ENCODE measurements at regions not wholly inside any gene's neighbourhood (a gene's known extent, or its start where the extent isn't known, plus 50 kb on each side); places are given as distances from the start of the nearest gene placed in this dataset.
"Not testable (repeated sequence)": the region's sequence is repeated elsewhere in the genome, so short reads cannot be mapped to it uniquely, and the experiment has no call there.

GRCh38 chr1:199254040-199254439 is 615.2 kb downstream of the PTPRC start:
- in situ Hi-C loops (cut with MboI); BruUV-seq (replicated peaks); H3K27me3 ChIP-seq (replicated peaks in 1 of 2; ENCODE audit: control insufficient read depth in 2 of 2, insufficient read depth in 2 of 2, low read length in 1 of 2); H3K9me3 ChIP-seq (replicated peaks; ENCODE audit: control insufficient read depth, insufficient read depth, low read length); H3K9ac ChIP-seq (ENCODE audit: control insufficient read depth, insufficient read depth, low read length); CTCF ChIA-PET; H3K79me2 ChIP-seq (ENCODE audit: control insufficient read depth, insufficient read depth, low read length); DNase-seq (ENCODE audit: low read depth, low spot score); FAIRE-seq; H3K4me1 ChIP-seq (ENCODE audit: control insufficient read depth, insufficient read depth, low read length); H2AFZ ChIP-seq (ENCODE audit: control insufficient read depth, low read depth, low read length); ATAC-seq; H3K27ac ChIP-seq (ENCODE audit: control insufficient read depth, insufficient read depth); H3K4me2 ChIP-seq (ENCODE audit: control insufficient read depth, insufficient read depth); H3K36me3 ChIP-seq (ENCODE audit: control insufficient read depth in 2 of 2, insufficient read depth in 2 of 2, low read length in 1 of 2); intact Hi-C loops (cut with micrococcal nuclease; ENCODE audit: unreplicated experiment); POLR2A ChIA-PET; H4K20me1 ChIP-seq (ENCODE audit: control insufficient read depth, insufficient read depth); H3K4me3 ChIP-seq; RAD21 ChIA-PET (ENCODE audit: unreplicated experiment): not testable (repeated sequence)
- SMC1A ChIA-PET (ENCODE audit: uncharacterized antibody, unreplicated experiment): interaction anchor here (1.8 kb wide), 1 partner anchor 11 kb away, joined by 7 read pairs; no protein-coding TSS in a partner anchor
- 6% methylated on average over 1 of the region's 1 CpG for WGBS (ENCODE audit: insufficient coverage, insufficient replicate concordance, low lambda C conversion rate, missing lambda C conversion rate)

- H3K36me3 ChIP-seq (ENCODE audit: control insufficient read depth in 2 of 2, insufficient read depth in 2 of 2, low read length in 1 of 2): no peaks in the 10 kb centered on the region
- CTCF ChIA-PET: no interaction called here
- WGBS (ENCODE audit: insufficient coverage, insufficient replicate concordance, low lambda C conversion rate, missing lambda C conversion rate): 65% methylated on average over 4 of the region's 4 CpGs
Measured at GRCh38 chr1:199261328-199261727, 622.5 kb downstream of the PTPRC start.

More at GRCh38 chr1:199261328-199261727, 622.5 kb downstream of the PTPRC start:
- Histone ChIP-seq H3K27ac (ENCODE audit: control insufficient read depth, insufficient read depth) (no peak overlapping the region), H3K9ac (ENCODE audit: control insufficient read depth, insufficient read depth, low read length) (no peak overlapping the region), H4K20me1 (ENCODE audit: control insufficient read depth, insufficient read depth) (no peaks in the 10 kb centered on the region), H3K4me1 (ENCODE audit: control insufficient read depth, insufficient read depth, low read length) (no peaks in the 10 kb centered on the region), H3K79me2 (ENCODE audit: control insufficient read depth, insufficient read depth, low read length) (no peaks in the 10 kb centered on the region), H3K4me3 (no peak overlapping the region), H3K27me3 (replicated peaks in 1 of 2; ENCODE audit: control insufficient read depth in 2 of 2, insufficient read depth in 2 of 2, low read length in 1 of 2) (no peaks in the 10 kb centered on the region), H3K9me3 (replicated peaks; ENCODE audit: control insufficient read depth, insufficient read depth, low read length) (no peaks in the 10 kb centered on the region), H3K4me2 (ENCODE audit: control insufficient read depth, insufficient read depth) (no peak overlapping the region), H2AFZ (ENCODE audit: control insufficient read depth, low read depth, low read length) (no peak overlapping the region)
- POLR2A ChIA-PET: interaction anchor here (0.5 to 0.6 kb wide), 2 partner anchors 60 to 1192 kb away, joined by 3 read pairs; no protein-coding TSS in a partner anchor
- DNase-seq (ENCODE audit: low read depth, low spot score) (no peak), ATAC-seq (no peak), FAIRE-seq (no peak)
- TF ChIP-seq E4F1 (IDR thresholded peaks at IDR 0.05; ENCODE audit: borderline replicate concordance, partially characterized antibody) (no peak), FOS (IDR thresholded peaks at IDR 0.05; ENCODE audit: borderline replicate concordance, extremely low read depth, insufficient read length) (no peak), MYB (IDR thresholded peaks at IDR 0.05; ENCODE audit: borderline replicate concordance, low read depth, low read length) (no peak), ASH2L (IDR thresholded peaks at IDR 0.05; ENCODE audit: borderline replicate concordance, low read depth) (no peak), TCF7 (IDR thresholded peaks at IDR 0.05; ENCODE audit: borderline replicate concordance) (no peak), MEF2B (IDR thresholded peaks at IDR 0.05; ENCODE audit: partially characterized antibody, poor library complexity, severe bottlenecking) (no peak), SIX5 (IDR thresholded peaks at IDR 0.05; ENCODE audit: low read depth, low read length, severe bottlenecking) (no peak), ELK1 (IDR thresholded peaks at IDR 0.05; ENCODE audit: low read depth, low read length) (no peak), BMI1 (IDR thresholded peaks at IDR 0.05; ENCODE audit: borderline replicate concordance) (no peak)
- BruUV-seq (replicated peaks): no TSS peak
- RAD21 ChIA-PET (ENCODE audit: unreplicated experiment): no interaction called here
- SMC1A ChIA-PET (ENCODE audit: uncharacterized antibody, unreplicated experiment): interaction anchor here (0.9 to 1.7 kb wide), 2 partner anchors 9 to 264 kb away, joined by 3 to 6 read pairs; no protein-coding TSS in a partner anchor
- intact Hi-C loops (cut with micrococcal nuclease; ENCODE audit: unreplicated experiment) (no loop called here), in situ Hi-C loops (cut with MboI) (no loop called here)
